Neuronal stem cell (in vitro differentiated cells): ENCODE measurements at regions not wholly inside any gene's neighbourhood (a gene's known extent, or its start where the extent isn't known, plus 50 kb on each side); places are given as distances from the start of the nearest gene placed in this dataset.

Experiments
- DNase-seq: peaks from one replicate; pipeline ENCODE4 v3.0.0-alpha.2; 2013; ENCODE audit warnings: low spot score
- H2AFZ ChIP-seq: one replicate; pipeline ENCODE4 v1.6.1; 2013; ENCODE audit warnings: mild to moderate bottlenecking, low read length, inconsistent platforms
- H2AK5ac ChIP-seq: 2 replicates; pipeline ENCODE4 v1.6.1; 2013; ENCODE audit warnings: low read depth, mild to moderate bottlenecking, inconsistent platforms, low read length, moderate library complexity, mixed read lengths
- H2BK120ac ChIP-seq: 2 replicates; pipeline ENCODE4 v1.6.1; 2013; ENCODE audit warnings: low read depth, mild to moderate bottlenecking, inconsistent platforms, low read length, moderate library complexity, mixed read lengths
- H2BK12ac ChIP-seq: one replicate; pipeline ENCODE4 v1.6.1; 2013; ENCODE audit warnings: low read length, inconsistent platforms
- H2BK15ac ChIP-seq: 2 replicates; pipeline ENCODE4 v1.6.1; 2013; ENCODE audit warnings: mild to moderate bottlenecking, low read length, inconsistent platforms, mixed read lengths
- H2BK5ac ChIP-seq: one replicate; pipeline ENCODE4 v1.6.1; 2013; ENCODE audit warnings: inconsistent platforms, mild to moderate bottlenecking, low read length, moderate library complexity
- H3K14ac ChIP-seq: one replicate; pipeline ENCODE4 v1.6.1; 2013; ENCODE audit warnings: low read length, inconsistent platforms
- H3K18ac ChIP-seq: 2 replicates; pipeline ENCODE4 v1.6.1; 2013; ENCODE audit warnings: low read length, inconsistent platforms
- H3K23ac ChIP-seq: 2 replicates; pipeline ENCODE4 v1.6.1; 2013; ENCODE audit warnings: low read depth, mild to moderate bottlenecking, mixed read lengths, low read length, inconsistent platforms; ENCODE audit not compliant: poor library complexity
- H3K27ac ChIP-seq: replicated peaks from 3 replicates; pipeline ENCODE4 v1.5.1; 2013; ENCODE audit warnings: low read length, inconsistent platforms
- H3K27me3 ChIP-seq, 3 experiments: 2 replicates each; pipeline ENCODE4 v1.6.1; 2013; ENCODE audit warnings: low read length in 3 of 3, mild to moderate bottlenecking in 2 of 3, inconsistent platforms in 1 of 3, low read depth in 1 of 3, mixed read lengths in 1 of 3, moderate library complexity in 1 of 3; ENCODE audit not compliant: control insufficient read depth in 3 of 3, insufficient read depth in 3 of 3
- H3K36me3 ChIP-seq, 2 donors: replicated peaks in 1 of 2; 2 replicates each; pipeline ENCODE4 v1.6.1; 2013; ENCODE audit warnings: low read length in 2 of 2; ENCODE audit not compliant: control insufficient read depth in 2 of 2, insufficient read depth in 2 of 2
- H3K4ac ChIP-seq: 2 replicates; pipeline ENCODE4 v1.6.1; 2013; ENCODE audit warnings: inconsistent platforms, mild to moderate bottlenecking, low read length, moderate library complexity
- H3K4me1 ChIP-seq, 2 donors: 1 replicate in 1 of 2; 2 replicates in 1 of 2; pipeline ENCODE4 v1.6.1; 2013; ENCODE audit warnings: low read length in 2 of 2, low read depth in 1 of 2; ENCODE audit not compliant: control insufficient read depth in 2 of 2, insufficient read depth in 1 of 2
- H3K4me2 ChIP-seq: one replicate; pipeline ENCODE4 v1.6.1; 2013; ENCODE audit warnings: mild to moderate bottlenecking, low read length, inconsistent platforms; ENCODE audit not compliant: insufficient read depth, poor library complexity, severe bottlenecking
- H3K4me3 ChIP-seq, 2 donors: 2 replicates each; pipeline ENCODE4 v1.5.1; 2013; ENCODE audit warnings: low read length in 2 of 2, mild to moderate bottlenecking in 2 of 2, inconsistent platforms in 1 of 2, moderate library complexity in 1 of 2
- H3K79me1 ChIP-seq: one replicate; pipeline ENCODE4 v1.6.1; 2013; ENCODE audit warnings: low read depth, mild to moderate bottlenecking, inconsistent platforms, low read length, moderate library complexity
- H3K9ac ChIP-seq: one replicate; pipeline ENCODE4 v1.6.1; 2013; ENCODE audit warnings: mild to moderate bottlenecking, low read depth, low read length, inconsistent platforms; ENCODE audit not compliant: poor library complexity
- H3K9me3 ChIP-seq, 2 donors: replicated peaks in 1 of 2; 2 replicates each; pipeline versions ENCODE3 to v1.6.1; 2013; ENCODE audit warnings: low read length in 2 of 2, mild to moderate bottlenecking in 2 of 2, inconsistent platforms in 1 of 2, low read depth in 1 of 2, mixed read lengths in 1 of 2, moderate library complexity in 1 of 2; ENCODE audit not compliant: control insufficient read depth in 2 of 2, insufficient read depth in 1 of 2
- H4K8ac ChIP-seq: one replicate; pipeline ENCODE4 v1.6.1; 2013; ENCODE audit warnings: low read depth, mild to moderate bottlenecking, inconsistent platforms, low read length, moderate library complexity
- H4K91ac ChIP-seq: one replicate; pipeline ENCODE4 v1.6.1; 2013; ENCODE audit warnings: low read length, low read depth, mild to moderate bottlenecking, inconsistent platforms; ENCODE audit not compliant: poor library complexity
- WGBS, 2 donors: extraction: QIAGEN DNeasy Blood & Tissue Kit; methylation state at CpG; one replicate each; pipeline ENCODE4 v1.1.7; 2013; ENCODE audit warnings: missing lambda C conversion rate in 2 of 2, mixed read lengths in 1 of 2; ENCODE audit not compliant: insufficient read length in 2 of 2, insufficient replicate concordance in 1 of 2; ENCODE audit errors: extremely low coverage in 2 of 2; 5-methylcytosine and 5-hydroxymethylcytosine counted together

DNA sequence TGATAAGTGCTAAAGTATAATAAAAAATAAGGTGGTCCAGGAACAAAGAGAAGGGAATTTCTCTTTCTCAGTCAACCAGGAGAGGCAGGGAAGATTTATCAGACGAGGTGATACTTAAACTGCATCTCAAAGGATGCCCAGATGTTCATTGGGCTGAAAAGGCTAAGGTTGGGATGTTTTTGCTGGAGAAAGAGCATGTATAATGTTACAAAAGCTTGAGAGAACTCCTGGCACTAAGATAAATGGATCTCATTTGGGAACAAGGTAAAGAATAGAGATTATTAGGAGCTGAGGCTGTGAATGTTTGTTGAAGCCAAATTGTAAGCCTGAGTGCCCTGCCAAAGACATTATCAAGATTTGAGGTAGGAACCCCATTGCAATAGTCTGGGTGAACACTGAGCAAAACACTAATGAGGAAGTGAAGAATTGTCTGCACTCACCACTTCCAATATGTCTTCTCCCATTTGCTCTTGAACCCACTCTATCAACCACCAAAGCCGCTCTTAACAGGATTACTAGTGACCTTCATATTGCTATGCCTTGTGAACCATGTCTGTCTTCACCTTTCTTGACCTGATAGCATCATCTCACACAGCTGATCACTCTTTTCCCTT, 149.0 kb upstream of the ARID2 start:
- Histone ChIP-seq H2BK120ac (no peak overlapping the region), H3K18ac (no peak overlapping the region), H2AFZ (no peak overlapping the region), H3K23ac (no peak overlapping the region), H3K14ac (no peak overlapping the region), H3K4me1 (peaks cover 0 to 5% of the 10 kb centered on the region in 2 donors), H4K8ac (no peak overlapping the region), H2AK5ac (no peak overlapping the region), H3K27me3 (no peaks in the 10 kb centered on the region), H2BK12ac (no peak overlapping the region), H3K4me3 (no peak overlapping the region), H3K27ac (no peak overlapping the region), H2BK5ac (no peak overlapping the region), H3K9me3 (no peaks in the 10 kb centered on the region), H3K4me2 (no peak overlapping the region), H4K91ac (no peak overlapping the region), H3K79me1 (no peaks in the 10 kb centered on the region), H3K36me3 (no peaks in the 10 kb centered on the region), H2BK15ac (no peak overlapping the region), H3K4ac (no peak overlapping the region), H3K9ac (no peak overlapping the region)
- WGBS, 2 donors, result no CpG with 5 or more reads among the region's 2 CpGs
- DNase-seq, result no peak

DNA sequence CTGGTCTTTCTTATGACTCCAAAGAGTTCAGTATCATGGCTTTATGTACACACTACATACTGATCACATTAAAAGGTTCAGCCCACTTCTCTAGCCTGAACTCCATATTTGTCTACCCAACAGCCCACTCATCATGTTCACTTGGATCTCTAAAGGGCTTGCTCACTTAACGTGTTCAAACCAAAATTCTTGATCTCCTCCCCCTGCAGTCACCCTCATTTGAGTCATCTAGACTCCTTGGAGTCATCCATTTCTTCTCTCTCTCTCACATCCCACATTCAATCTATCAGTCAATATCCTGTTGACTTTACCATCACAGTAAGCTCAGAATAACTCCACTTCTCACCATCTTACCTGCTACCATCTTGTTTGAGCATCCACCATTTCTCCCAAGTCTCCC, 148.4 kb upstream of the ARID2 start:
- no peak overlapping the region for H3K18ac ChIP-seq
- no peaks in the 10 kb centered on the region for H3K27me3 ChIP-seq

DNA sequence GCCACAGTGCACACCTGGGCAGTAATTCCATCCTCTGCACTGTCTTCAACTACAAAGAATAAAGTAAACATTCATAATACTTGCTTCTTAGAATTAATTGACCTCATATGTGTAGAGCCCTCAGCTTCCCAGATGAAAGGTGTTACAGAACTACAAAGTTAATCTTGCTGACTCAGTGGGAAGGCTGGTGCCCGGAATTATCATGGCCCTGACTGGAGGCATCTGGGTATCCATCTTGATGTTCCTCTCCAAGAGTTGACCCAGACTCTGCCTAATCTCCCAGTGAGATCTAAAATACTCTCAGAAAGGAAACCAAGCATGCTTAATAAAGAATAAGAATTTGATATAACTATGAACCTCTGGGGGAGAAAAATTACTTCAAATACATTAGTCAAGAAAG, 147.0 kb upstream of the ARID2 start:
- Histone ChIP-seq H2BK15ac (no peak overlapping the region), H3K14ac (no peak overlapping the region), H3K79me1 (no peaks in the 10 kb centered on the region), H3K9me3 (no peaks in the 10 kb centered on the region), H3K9ac (no peak overlapping the region), H3K4me3 (no peak overlapping the region), H2BK5ac (no peak overlapping the region), H2BK12ac (no peak overlapping the region), H3K4me1 (no peaks in the 10 kb centered on the region), H2AFZ (no peak overlapping the region), H3K4me2 (no peak overlapping the region), H3K36me3 (no peaks in the 10 kb centered on the region), H3K4ac (no peak overlapping the region), H3K23ac (no peak overlapping the region), H4K8ac (no peak overlapping the region), H4K91ac (no peak overlapping the region), H3K18ac (no peak overlapping the region), H3K27ac (no peak overlapping the region), H2AK5ac (no peak overlapping the region), H2BK120ac (no peak overlapping the region), H3K27me3 (peaks cover 0 to 2% (median 0%) of the 10 kb centered on the region in 3 experiments)
- WGBS, 2 donors, result no CpG with 5 or more reads among the region's 1 CpG
- no peak for DNase-seq

More for the DNA sequence above, 148.4 kb upstream of the ARID2 start:
- Histone ChIP-seq H3K4me2 (no peak overlapping the region), H3K27ac (no peak overlapping the region), H3K14ac (no peak overlapping the region), H3K4me1 (peaks cover 0 to 5% of the 10 kb centered on the region in 2 donors), H4K91ac (no peak overlapping the region), H2AK5ac (no peak overlapping the region), H3K9ac (no peak overlapping the region), H2AFZ (no peak overlapping the region), H4K8ac (no peak overlapping the region), H2BK120ac (no peak overlapping the region), H3K4ac (no peak overlapping the region), H2BK15ac (no peak overlapping the region), H3K9me3 (no peaks in the 10 kb centered on the region), H3K23ac (no peak overlapping the region), H3K79me1 (no peaks in the 10 kb centered on the region), H3K4me3 (no peak overlapping the region), H2BK5ac (no peak overlapping the region), H3K36me3 (no peaks in the 10 kb centered on the region), H2BK12ac (no peak overlapping the region)
- WGBS, 2 donors, result no CpG with 5 or more reads among the region's 1 CpG
- DNase-seq, result no peak

DNA sequence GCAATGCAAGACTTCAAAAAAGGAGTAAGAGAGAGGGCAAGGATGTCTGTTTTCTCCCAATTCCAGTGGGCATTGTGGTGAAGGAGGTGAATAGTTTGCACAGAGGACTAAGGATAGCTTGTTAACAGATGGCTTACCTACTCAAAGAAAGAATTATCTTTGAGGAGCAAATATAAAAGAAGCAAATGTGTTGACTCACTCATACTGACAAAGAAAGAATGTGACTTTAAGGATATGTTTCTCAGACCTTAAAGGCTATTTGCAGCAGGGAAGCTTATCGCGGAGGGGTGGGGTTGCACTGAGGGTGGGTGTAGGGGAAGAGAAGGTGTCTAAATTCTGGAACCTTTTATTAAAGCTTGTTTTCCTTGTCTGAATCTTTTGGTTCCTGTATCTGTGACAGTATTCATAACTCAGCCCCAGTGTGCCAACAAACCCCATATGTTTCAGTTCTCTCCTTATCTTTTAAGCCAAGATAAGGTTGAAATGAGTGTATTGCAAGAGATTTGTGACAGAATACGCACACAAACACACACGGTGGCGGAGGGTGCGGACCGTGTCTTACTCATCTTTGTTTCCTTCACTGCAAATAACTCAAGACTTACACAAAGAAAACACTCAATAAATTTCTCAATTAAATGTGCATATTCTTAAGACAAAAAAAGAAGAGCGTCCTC, 146.4 kb upstream of the ARID2 start:
- Histone ChIP-seq H3K36me3 (no peaks in the 10 kb centered on the region), H4K8ac (no peak overlapping the region), H3K23ac (no peak overlapping the region), H3K27me3 (peaks cover 0 to 2% (median 0%) of the 10 kb centered on the region in 3 experiments), H3K79me1 (no peaks in the 10 kb centered on the region), H3K4ac (no peak overlapping the region), H3K27ac (no peak overlapping the region), H3K18ac (no peak overlapping the region), H4K91ac (no peak overlapping the region), H3K9ac (no peak overlapping the region), H2AFZ (no peak overlapping the region), H3K4me1 (no peaks in the 10 kb centered on the region), H2BK15ac (no peak overlapping the region), H3K4me2 (no peak overlapping the region), H3K4me3 (no peak overlapping the region), H2BK5ac (no peak overlapping the region), H3K14ac (no peak overlapping the region), H2BK120ac (no peak overlapping the region), H3K9me3 (no peaks in the 10 kb centered on the region), H2AK5ac (no peak overlapping the region), H2BK12ac (no peak overlapping the region)
- no peak for DNase-seq
- no CpG with 5 or more reads among the region's 8 CpGs for WGBS, 2 donors
